HG03039 (cell line): ENCODE measurements at regions not wholly inside any gene's neighbourhood (a gene's known extent, or its start where the extent isn't known, plus 50 kb on each side); places are given as distances from the start of the nearest gene placed in this dataset.
"Not testable (repeated sequence)": the region's sequence is repeated elsewhere in the genome, so short reads cannot be mapped to it uniquely, and the experiment has no call there.

ENCODE experiments used
- ATAC-seq: cut with Tn5 transposase; IDR thresholded peaks from one replicate; pipeline ENCODE4 v1.9.1; 2021; ENCODE audit warnings: mild to moderate bottlenecking, moderate library complexity; ENCODE audit not compliant: unreplicated experiment

GRCh38 chr18:32884543-32884942, 111.7 kb upstream of the KLHL14 start:
- ATAC-seq = peak; percentile 85

DNA sequence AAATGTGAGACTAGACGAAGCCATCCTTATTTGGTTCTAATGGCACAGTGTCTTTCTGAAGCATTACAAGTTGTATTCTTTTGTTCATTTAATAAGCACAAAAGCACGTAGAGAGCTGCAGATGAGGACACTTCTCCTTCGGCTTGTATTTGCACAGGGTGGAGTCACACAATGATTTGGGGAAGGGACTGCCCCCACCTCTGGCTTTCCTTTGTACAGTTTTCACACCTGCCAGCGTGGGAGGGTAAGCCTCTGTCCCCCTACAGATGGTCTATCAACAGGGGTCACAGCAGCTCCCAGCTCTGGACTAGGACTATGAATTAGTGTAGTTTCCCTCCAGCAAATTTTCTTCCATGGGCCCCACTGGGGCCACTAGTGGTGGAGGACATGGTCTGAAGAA, 108.2 kb upstream of the KLHL14 start:
- no peak for ATAC-seq

DNA sequence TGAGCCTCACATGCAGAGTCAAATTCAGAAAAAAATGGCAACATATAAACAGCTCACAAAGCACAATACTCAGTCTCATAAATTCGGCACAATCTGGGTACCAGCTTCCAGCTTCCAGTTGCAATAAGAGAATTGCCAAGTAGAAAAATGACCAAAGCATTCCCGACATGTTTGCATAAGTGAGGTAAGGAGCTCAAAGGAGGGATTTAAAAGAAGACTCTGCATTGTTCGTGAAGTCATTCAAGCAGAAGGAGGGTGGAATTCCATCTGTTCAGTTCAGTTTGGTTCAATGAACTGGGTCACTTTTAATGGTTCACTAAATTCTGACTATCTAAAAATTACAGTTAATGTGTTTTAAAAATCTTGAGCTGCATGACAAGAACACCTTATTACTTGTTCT, 106.7 kb upstream of the KLHL14 start:
- ATAC-seq = no peak

GRCh38 chr18:32878436-32878835, 105.6 kb upstream of the KLHL14 start:
- ATAC-seq = no peak

GRCh38 chr18:32877371-32877770, 104.5 kb upstream of the KLHL14 start:
- no peak for ATAC-seq

DNA sequence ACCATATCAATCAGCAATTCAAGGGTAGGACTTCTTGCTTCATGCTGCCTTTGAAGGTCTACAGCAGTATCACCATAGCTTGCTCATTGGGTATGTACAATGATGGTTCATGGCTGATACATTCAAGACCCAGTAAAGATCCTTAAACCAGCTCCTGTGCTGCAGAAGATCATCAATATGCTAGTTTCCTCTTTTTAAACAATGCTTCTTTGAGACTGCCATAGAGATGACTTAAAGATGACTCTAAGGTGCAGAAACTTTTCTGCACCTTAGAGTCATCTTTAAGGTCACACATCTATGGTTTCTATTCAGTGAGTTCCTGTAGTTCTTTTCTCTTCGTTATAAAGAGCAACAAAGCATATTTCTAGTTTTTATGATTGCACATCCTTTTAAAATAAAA, 102.8 kb upstream of the KLHL14 start:
- no peak for ATAC-seq

DNA sequence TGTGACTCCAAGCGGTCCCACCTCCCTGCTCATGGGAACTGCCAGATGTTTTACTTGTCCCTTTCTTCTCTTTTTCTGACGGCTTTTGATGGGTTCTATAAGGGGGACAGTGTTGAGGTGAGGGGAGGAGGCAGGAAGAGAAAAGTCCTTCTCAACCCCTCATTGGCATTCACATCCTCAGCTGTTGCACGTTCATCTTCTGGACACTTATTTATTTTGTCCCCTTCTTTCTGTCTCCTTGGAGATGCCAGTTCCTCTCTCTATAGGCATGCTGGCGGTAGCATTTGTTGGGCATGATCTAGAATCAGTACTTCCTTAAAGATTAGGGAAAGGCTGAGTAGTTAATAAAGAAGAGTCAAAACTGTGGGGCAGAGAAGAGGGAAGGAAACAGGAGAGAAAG, 99.0 kb upstream of the KLHL14 start:
- ATAC-seq = no peak

DNA sequence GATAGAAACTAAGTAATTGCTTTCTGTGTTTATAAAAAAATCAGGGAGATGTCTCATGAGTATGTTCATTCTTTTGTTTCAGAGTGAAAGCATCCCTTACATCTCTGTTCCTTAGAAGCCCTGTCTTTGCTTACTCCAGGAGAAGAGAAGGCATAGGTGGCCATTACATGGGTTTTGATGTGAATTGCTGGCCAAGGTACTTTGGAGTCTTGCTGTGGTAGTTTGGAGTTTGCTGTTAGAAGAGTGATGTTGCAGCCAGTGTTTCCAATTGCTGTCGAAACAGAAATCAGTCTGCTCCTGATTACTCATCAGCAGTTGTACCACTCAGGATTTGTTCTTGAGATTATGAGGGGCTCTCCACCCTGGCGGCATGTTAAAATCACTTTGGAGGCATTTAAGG, 97.8 kb upstream of the KLHL14 start:
- no peak for ATAC-seq

- no peak for ATAC-seq
Measured at GRCh38 chr18:32868406-32868805, 95.6 kb upstream of the KLHL14 start.

DNA sequence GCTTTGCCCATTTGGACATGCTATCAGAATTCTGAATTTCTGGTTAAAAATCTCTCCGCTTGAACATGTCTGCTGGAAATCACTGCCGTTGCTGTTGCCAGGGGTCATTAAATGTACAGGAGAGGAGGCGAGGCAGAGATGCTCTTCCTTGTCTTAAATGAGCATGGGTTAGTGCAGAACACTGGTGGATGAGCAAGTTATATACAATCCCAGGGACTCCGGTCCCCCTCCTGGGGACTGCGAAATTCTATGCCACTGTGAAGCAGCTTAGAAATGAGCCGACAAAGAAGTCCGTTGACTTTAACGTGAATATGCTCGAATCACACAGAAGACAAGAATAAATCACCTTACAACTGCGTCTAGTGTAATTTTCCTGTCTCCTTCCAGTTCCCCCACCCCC, 95.1 kb upstream of the KLHL14 start:
- ATAC-seq = no peak

DNA sequence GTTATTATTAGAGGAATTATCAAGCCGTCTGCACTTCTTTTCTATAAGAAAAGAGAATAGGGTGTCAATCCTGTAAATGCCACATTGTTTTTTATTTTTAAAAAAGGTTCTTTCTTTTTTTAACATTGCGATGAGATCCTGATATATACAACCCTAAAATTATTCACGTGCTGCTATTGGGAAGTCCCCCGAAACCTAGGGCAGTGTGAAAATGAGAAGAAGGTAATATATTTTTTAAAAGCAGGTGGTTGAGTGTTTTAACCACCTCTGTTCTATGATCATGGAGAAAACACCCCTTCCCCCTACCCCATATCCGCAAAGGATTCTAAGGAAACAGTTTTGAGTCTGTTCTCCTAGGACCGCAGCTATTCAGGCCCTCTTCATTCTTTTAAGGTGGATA, 94.5 kb upstream of the KLHL14 start:
- no peak for ATAC-seq

- ATAC-seq = not testable (repeated sequence)
Measured at GRCh38 chr18:32862031-32862430, 89.2 kb upstream of the KLHL14 start.

GRCh38 chr18:32851936-32852335, 79.1 kb upstream of the KLHL14 start:
- ATAC-seq = no peak

DNA sequence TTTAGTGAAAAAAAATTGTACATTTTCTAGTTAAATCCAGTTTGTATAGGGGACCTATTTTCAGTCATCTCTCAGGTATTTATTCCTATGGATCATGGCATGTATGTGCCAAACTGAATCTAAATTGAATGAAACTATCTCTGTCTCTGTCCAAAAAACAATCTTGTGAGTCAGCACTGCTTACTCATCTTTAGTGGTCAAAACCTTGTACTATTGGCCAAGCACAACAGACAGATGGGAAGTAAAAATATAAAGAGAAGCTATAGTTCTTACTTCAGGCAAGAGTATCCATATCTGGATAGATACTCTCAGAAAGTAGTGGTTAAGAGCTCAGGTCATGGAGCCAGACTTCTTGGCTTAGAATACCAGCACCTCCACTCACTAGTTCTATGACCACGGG, 76.0 kb upstream of the KLHL14 start:
- no peak for ATAC-seq

DNA sequence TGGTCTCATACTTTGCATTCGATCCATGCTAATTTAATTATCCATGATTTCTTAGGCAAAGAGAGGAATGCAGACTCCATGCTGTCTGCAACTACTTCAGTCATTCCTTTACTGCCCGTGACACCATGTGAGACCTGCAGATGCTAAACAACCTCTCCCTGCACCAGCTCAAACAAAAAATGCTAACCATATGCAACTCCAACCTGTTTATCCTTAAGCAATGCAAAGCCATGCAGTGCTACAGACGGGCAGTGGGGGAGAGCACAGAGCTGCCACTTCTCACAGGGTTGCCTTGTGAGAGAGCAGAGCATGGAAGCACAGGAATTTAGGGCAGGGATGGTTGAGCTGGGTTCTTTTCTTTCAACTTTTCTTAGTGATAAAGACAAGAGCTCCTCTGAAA, 74.9 kb upstream of the KLHL14 start:
- ATAC-seq = no peak

- ATAC-seq = no peak
Measured at GRCh38 chr18:32846896-32847295, 74.1 kb upstream of the KLHL14 start.

- ATAC-seq = no peak
Measured at GRCh38 chr18:32840962-32841361, 68.1 kb upstream of the KLHL14 start.

DNA sequence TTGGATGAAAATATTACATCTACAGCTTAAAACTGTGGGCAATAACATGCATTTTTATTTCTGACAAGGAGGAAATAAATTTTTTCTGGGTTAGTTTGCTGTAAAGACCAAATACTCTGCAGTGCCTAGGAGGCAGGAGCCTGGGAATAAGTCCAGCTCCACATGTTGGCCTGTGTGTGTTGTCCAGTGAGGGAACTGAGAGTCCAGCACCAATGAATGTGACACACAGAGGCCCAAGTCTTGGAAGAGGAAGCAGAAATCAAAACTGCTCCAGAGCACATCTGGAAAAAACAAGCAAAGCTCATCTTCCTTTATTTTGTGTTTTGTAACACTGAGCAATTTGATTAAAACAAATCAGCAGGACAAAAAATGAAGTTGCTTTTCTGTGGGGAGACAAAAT, 63.1 kb upstream of the KLHL14 start:
- no peak for ATAC-seq

DNA sequence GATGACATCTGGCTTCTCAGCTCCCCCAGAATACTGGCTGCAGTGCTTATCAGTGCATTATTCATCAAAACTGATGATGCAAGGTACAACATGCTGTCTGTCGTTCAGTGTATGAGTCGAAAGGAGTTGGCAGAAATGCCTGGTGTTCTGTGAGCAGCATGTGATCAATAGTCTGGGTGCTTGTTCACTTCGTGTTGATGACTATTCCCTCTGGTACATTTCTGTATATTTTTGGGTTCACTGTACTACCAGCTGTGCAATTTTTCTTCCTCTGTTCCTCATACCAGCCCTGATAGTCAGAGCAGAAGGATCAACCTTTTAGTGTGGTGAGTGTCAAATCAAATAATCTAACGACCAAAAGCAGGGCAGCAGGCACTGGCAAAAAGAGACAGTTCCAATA, 59.0 kb upstream of the KLHL14 start:
- no peak for ATAC-seq

- no peak for ATAC-seq
Measured at GRCh38 chr18:32823226-32823625, 50.4 kb upstream of the KLHL14 start.
